GM19043 (cell line): ENCODE measurements at regions not wholly inside any gene's neighbourhood (a gene's known extent, or its start where the extent isn't known, plus 50 kb on each side); places are given as distances from the start of the nearest gene placed in this dataset.
"Not testable (repeated sequence)": the region's sequence is repeated elsewhere in the genome, so short reads cannot be mapped to it uniquely, and the experiment has no call there.

Source experiments
- ATAC-seq: cut with Tn5 transposase; IDR thresholded peaks from one replicate; pipeline ENCODE4 v1.9.1; 2021; ENCODE audit warnings: low read depth; ENCODE audit not compliant: unreplicated experiment

GRCh38 chr13:71304861-71305260 lies 562.1 kb downstream of the DACH1 start:
- no peak for ATAC-seq

GRCh38 chr13:71303144-71303543 lies 563.9 kb downstream of the DACH1 start:
- no peak for ATAC-seq

GRCh38 chr13:71300602-71301001 lies 566.4 kb downstream of the DACH1 start:
- no peak for ATAC-seq

- ATAC-seq: no peak
These were observed 575.2 kb downstream of the DACH1 start for GRCh38 chr13:71291842-71292146.

GRCh38 chr13:71290963-71291841 lies 575.8 kb downstream of the DACH1 start:
- peak; percentile 76 for ATAC-seq

GRCh38 chr13:71289980-71290379 lies 577.0 kb downstream of the DACH1 start:
- ATAC-seq: not testable (repeated sequence)

- ATAC-seq: no peak
These were observed 581.3 kb downstream of the DACH1 start for GRCh38 chr13:71285700-71286099.

- no peak for ATAC-seq
These were observed 588.5 kb downstream of the DACH1 start for GRCh38 chr13:71278512-71278911.

- peak; percentile 77 for ATAC-seq
These were observed 591.9 kb downstream of the DACH1 start for GRCh38 chr13:71274923-71275608.

- no peak for ATAC-seq
These were observed 605.7 kb downstream of the DACH1 start for GRCh38 chr13:71261256-71261655.

GRCh38 chr13:71260246-71260645 lies 606.8 kb downstream of the DACH1 start:
- no peak for ATAC-seq

GRCh38 chr13:71255633-71256032 lies 611.4 kb downstream of the DACH1 start:
- ATAC-seq: no peak

GRCh38 chr13:71254384-71254783 lies 612.6 kb downstream of the DACH1 start:
- ATAC-seq: no peak

- ATAC-seq: no peak
These were observed 614.8 kb downstream of the DACH1 start for GRCh38 chr13:71252184-71252704.

GRCh38 chr13:71251292-71251951 lies 615.6 kb downstream of the DACH1 start:
- no peak for ATAC-seq

- no peak for ATAC-seq
These were observed 618.0 kb downstream of the DACH1 start for GRCh38 chr13:71249011-71249410.

- no peak for ATAC-seq
These were observed 622.8 kb downstream of the DACH1 start for GRCh38 chr13:71244161-71244560.

GRCh38 chr13:71242201-71242600 lies 624.8 kb downstream of the DACH1 start:
- no peak for ATAC-seq

GRCh38 chr13:71240911-71241310 lies 626.1 kb downstream of the DACH1 start:
- no peak for ATAC-seq

- no peak for ATAC-seq
These were observed 629.7 kb downstream of the DACH1 start for GRCh38 chr13:71237332-71237731.

- no peak for ATAC-seq
These were observed 647.1 kb downstream of the DACH1 start for GRCh38 chr13:71219698-71220415.
